Adrenal gland (tissue), 5 donors: ENCODE measurements at regions not wholly inside any gene's neighbourhood (a gene's known extent, or its start where the extent isn't known, plus 50 kb on each side); places are given as distances from the start of the nearest gene placed in this dataset.

Source experiments
- CTCF ChIP-seq, 6 experiments: fragments of 450-650 bp in 4 of 6; fragments of 200-600 bp in 2 of 6; sonication (generic) in 1 of 6; IDR thresholded peaks; 1 replicate in 5 of 6; 2 replicates in 1 of 6; pipeline versions ENCODE4 v1.5.1 to v1.8.0; 2016 to 2021; ENCODE audit warnings: antibody characterized with exemption in 6 of 6, mild to moderate bottlenecking in 2 of 6, moderate library complexity in 1 of 6
- POLR2A ChIP-seq, 2 donors: fragments of 450-650 bp; IDR thresholded peaks; one replicate each; pipeline ENCODE4 v1.6.1; 2017; ENCODE audit warnings: antibody characterized with exemption in 2 of 2, mild to moderate bottlenecking in 2 of 2, moderate library complexity in 1 of 2
- donor health status: DM: no; HTN: no; CAD: no.

- TF ChIP-seq CTCF (IDR thresholded peaks at IDR 0.05) (no peak), POLR2A (IDR thresholded peaks at IDR 0.05) (no peak)
These were observed 186.4 kb upstream of the SLC39A10 start for GRCh38 chr2:195470622-195471021.
